H9 (cell line): ENCODE measurements at regions not wholly inside any gene's neighbourhood (a gene's known extent, or its start where the extent isn't known, plus 50 kb on each side); places are given as distances from the start of the nearest gene placed in this dataset.

Experiments used
- DNase-seq: peaks from one replicate; pipeline ENCODE4 v3.0.0-alpha.2; 2017
- H2AFZ ChIP-seq: one replicate; pipeline ENCODE4 v1.6.1; 2013; ENCODE audit warnings: mild to moderate bottlenecking, low read length, control low read depth, moderate library complexity
- H2AK5ac ChIP-seq: 2 replicates; pipeline ENCODE4 v1.6.1; 2013; ENCODE audit warnings: low read length, control low read depth, mixed read lengths; ENCODE audit not compliant: insufficient read length
- H2BK120ac ChIP-seq: one replicate; pipeline ENCODE4 v1.6.1; 2013; ENCODE audit warnings: low read depth, mild to moderate bottlenecking, low read length, control low read depth, inconsistent platforms; ENCODE audit not compliant: poor library complexity, severe bottlenecking
- H2BK12ac ChIP-seq: 2 replicates; pipeline ENCODE4 v1.6.1; 2013; ENCODE audit warnings: low read length, control low read depth, mixed read lengths, low read depth; ENCODE audit not compliant: insufficient read length
- H2BK15ac ChIP-seq: 2 replicates; pipeline ENCODE4 v1.6.1; 2013; ENCODE audit warnings: low read depth, low read length, control low read depth
- H2BK20ac ChIP-seq: one replicate; pipeline ENCODE4 v1.6.1; 2013; ENCODE audit warnings: low read depth, mild to moderate bottlenecking, low read length, control low read depth, inconsistent platforms; ENCODE audit not compliant: poor library complexity, severe bottlenecking
- H2BK5ac ChIP-seq: 2 replicates; pipeline ENCODE4 v1.6.1; 2013; ENCODE audit warnings: low read length, control low read depth, mixed read lengths; ENCODE audit not compliant: insufficient read length
- H3K14ac ChIP-seq: 2 replicates; pipeline ENCODE4 v1.6.1; 2013; ENCODE audit warnings: low read length, control low read depth; ENCODE audit not compliant: insufficient read depth
- H3K18ac ChIP-seq: 2 replicates; pipeline ENCODE4 v1.6.1; 2013; ENCODE audit warnings: low read depth, mild to moderate bottlenecking, mixed read lengths, low read length, control low read depth; ENCODE audit not compliant: insufficient read length
- H3K23ac ChIP-seq: 2 replicates; pipeline ENCODE4 v1.6.1; 2013; ENCODE audit warnings: low read length, control low read depth, mixed read lengths, low read depth; ENCODE audit not compliant: insufficient read length
- H3K23me2 ChIP-seq: 2 replicates; pipeline ENCODE4 v1.6.1; 2013; ENCODE audit warnings: low read depth, mild to moderate bottlenecking, mixed read lengths, low read length, control low read depth; ENCODE audit not compliant: insufficient read length, poor library complexity, severe bottlenecking
- H3K27ac ChIP-seq: 2 replicates; pipeline ENCODE4 v1.5.1; 2013; ENCODE audit warnings: low read length, control low read depth, mixed read lengths, low read depth; ENCODE audit not compliant: insufficient read length
- H3K27me3 ChIP-seq: 2 replicates; pipeline ENCODE4 v1.6.1; 2013; ENCODE audit warnings: low read length, control low read depth, inconsistent platforms; ENCODE audit not compliant: insufficient read depth
- H3K4ac ChIP-seq: 2 replicates; pipeline ENCODE4 v1.6.1; 2013; ENCODE audit warnings: low read depth, mild to moderate bottlenecking, control low read depth, inconsistent platforms, low read length, moderate library complexity
- H3K4me1 ChIP-seq: 2 replicates; pipeline ENCODE4 v1.6.1; 2013; ENCODE audit warnings: low read length, control low read depth, inconsistent platforms; ENCODE audit not compliant: insufficient read depth
- H3K4me2 ChIP-seq: 2 replicates; pipeline ENCODE4 v1.6.1; 2013; ENCODE audit warnings: low read length, control low read depth, mixed read lengths; ENCODE audit not compliant: insufficient read length, insufficient read depth
- H3K56ac ChIP-seq: 2 replicates; pipeline ENCODE4 v1.6.1; 2013; ENCODE audit warnings: low read depth, mild to moderate bottlenecking, mixed read lengths, low read length, control low read depth; ENCODE audit not compliant: insufficient read length
- H3K79me1 ChIP-seq: 2 replicates; pipeline ENCODE4 v1.6.1; 2013; ENCODE audit warnings: low read depth, mild to moderate bottlenecking, moderate library complexity, low read length, control low read depth, inconsistent platforms; ENCODE audit not compliant: insufficient read depth, poor library complexity, severe bottlenecking
- H3K79me2 ChIP-seq: 2 replicates; pipeline ENCODE4 v1.6.1; 2013; ENCODE audit warnings: low read length, control low read depth, inconsistent platforms; ENCODE audit not compliant: insufficient read depth
- H3K9ac ChIP-seq: 2 replicates; pipeline ENCODE4 v1.6.1; 2013; ENCODE audit warnings: low read length, control low read depth, mixed read lengths; ENCODE audit not compliant: insufficient read length; ENCODE audit errors: extremely low read depth
- H3K9me3 ChIP-seq: one replicate; pipeline ENCODE4 v1.6.1; 2013; ENCODE audit warnings: low read depth, low read length, inconsistent platforms; ENCODE audit not compliant: control insufficient read depth
- H3T11ph ChIP-seq: one replicate; pipeline ENCODE4 v1.6.1; 2013; ENCODE audit warnings: mild to moderate bottlenecking, low read length, control low read depth, inconsistent platforms
- H4K20me1 ChIP-seq: one replicate; pipeline ENCODE4 v1.6.1; 2013; ENCODE audit not compliant: control insufficient read depth, insufficient read length, insufficient read depth
- H4K5ac ChIP-seq: 2 replicates; pipeline ENCODE4 v1.6.1; 2013; ENCODE audit warnings: low read depth, mild to moderate bottlenecking, mixed read lengths, low read length, control low read depth; ENCODE audit not compliant: insufficient read length
- H4K8ac ChIP-seq: replicated peaks from 2 replicates; pipeline ENCODE4 v1.6.1; 2013; ENCODE audit warnings: low read length, control low read depth, mixed read lengths, low read depth; ENCODE audit not compliant: insufficient read length
- H4K91ac ChIP-seq: 2 replicates; pipeline ENCODE4 v1.6.1; 2013; ENCODE audit warnings: low read depth, mild to moderate bottlenecking, moderate library complexity, mixed read lengths, low read length, control low read depth; ENCODE audit not compliant: insufficient read length
- H3K27ac Mint-ChIP-seq, 3 experiments: 2 replicates in 2 of 3; 3 replicates in 1 of 3; pipeline ENCODE4 v1.8.0; 2020 to 2021; ENCODE audit warnings: mixed read lengths in 3 of 3, mild to moderate bottlenecking in 1 of 3, moderate library complexity in 1 of 3
- H3K27me3 Mint-ChIP-seq: 2 replicates; pipeline ENCODE4 v1.8.0; 2021; ENCODE audit warnings: low read depth, mild to moderate bottlenecking, moderate library complexity, mixed read lengths
- H3K36me3 Mint-ChIP-seq, 3 experiments: 2 replicates in 2 of 3; 3 replicates in 1 of 3; pipeline ENCODE4 v1.8.0; 2020 to 2021; ENCODE audit warnings: low read depth in 3 of 3, mixed read lengths in 3 of 3; ENCODE audit not compliant: insufficient read depth in 1 of 3
- H3K4me1 Mint-ChIP-seq, 2 experiments: 2 replicates each; pipeline ENCODE4 v1.8.0; 2020; ENCODE audit warnings: mixed read lengths in 2 of 2
- H3K4me3 Mint-ChIP-seq, 2 experiments: 2 replicates in 1 of 2; 3 replicates in 1 of 2; pipeline ENCODE4 v1.8.0; 2020 to 2021; ENCODE audit warnings: mild to moderate bottlenecking in 2 of 2, mixed read lengths in 2 of 2, moderate library complexity in 1 of 2
- H3K9me3 Mint-ChIP-seq, 2 experiments: 2 replicates in 1 of 2; 3 replicates in 1 of 2; pipeline ENCODE4 v1.8.0; 2020; ENCODE audit warnings: mild to moderate bottlenecking in 2 of 2, mixed read lengths in 2 of 2, moderate library complexity in 1 of 2
- WGBS: extraction: QIAGEN DNeasy Blood & Tissue Kit; methylation state at CpG from one replicate; pipeline ENCODE4 v1.1.7; 2013; ENCODE audit warnings: missing lambda C conversion rate, low lambda C conversion rate, mixed read lengths; ENCODE audit not compliant: insufficient read length; ENCODE audit errors: extremely low coverage; 5-methylcytosine and 5-hydroxymethylcytosine counted together
- TF ChIP-seq, protein P1 (sequence below): fragments of 200-600 bp; sonication (generic); conservative IDR thresholded peaks from 3 replicates; pipeline ENCODE4 v1.8.0; 2021; ENCODE audit warnings: antibody characterized with exemption, mild to moderate bottlenecking

DNA sequence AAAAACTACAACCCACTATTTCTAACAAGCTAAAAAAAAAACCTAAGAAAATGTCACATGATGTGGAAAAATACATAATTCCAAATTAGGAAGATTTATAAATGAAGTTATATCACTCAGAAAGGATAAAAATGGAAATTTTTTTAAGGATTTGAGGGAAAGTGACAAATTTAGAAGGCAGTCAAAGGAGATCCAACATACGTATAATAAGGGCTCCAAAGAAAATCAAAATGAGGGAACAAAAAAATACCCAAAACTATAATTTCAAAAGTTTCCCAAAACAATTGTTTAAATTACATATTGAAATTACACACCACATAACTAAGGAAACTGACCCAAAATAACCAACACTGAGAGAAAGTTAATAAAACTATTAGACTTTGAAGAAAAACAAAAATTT, 381.1 kb upstream of the KAZN start:
- no peak overlapping the region for H2BK15ac ChIP-seq
- H3K9me3 Mint-ChIP-seq: peaks cover 18 to 22% of the 10 kb centered on the region in 2 experiments
- WGBS: no CpG with 5 or more reads among the region's 1 CpG

More for the DNA sequence above, 381.1 kb upstream of the KAZN start:
- no peaks in the 10 kb centered on the region for H3K9me3 ChIP-seq
- no peak overlapping the region for H4K91ac ChIP-seq
- H3K23ac ChIP-seq: no peak overlapping the region
- H3K36me3 Mint-ChIP-seq: peaks cover 4 to 14% (median 9%) of the 10 kb centered on the region in 3 experiments; a peak in 6 of 7 replicates
- H4K5ac ChIP-seq: no peak overlapping the region
- H2BK5ac ChIP-seq: no peak overlapping the region
- no peaks in the 10 kb centered on the region for H4K20me1 ChIP-seq
- H3K18ac ChIP-seq: no peak overlapping the region
- H3K9ac ChIP-seq: no peak overlapping the region
- H3K79me1 ChIP-seq: no peaks in the 10 kb centered on the region
- H3K23me2 ChIP-seq: no peaks in the 10 kb centered on the region
- H3K56ac ChIP-seq: no peak overlapping the region
- H2BK12ac ChIP-seq: no peak overlapping the region
- no peaks in the 10 kb centered on the region for H3K4me1 ChIP-seq
- H2AFZ ChIP-seq: no peak overlapping the region
- no peak overlapping the region for H3T11ph ChIP-seq
- H3K79me2 ChIP-seq: peaks cover 1% of the 10 kb centered on the region; the same call in 1 of the 2 replicates
- no peak overlapping the region for H2AK5ac ChIP-seq
- peaks cover 3 to 7% of the 10 kb centered on the region in 2 experiments for H3K4me1 Mint-ChIP-seq
- no peak overlapping the region for H3K27ac Mint-ChIP-seq
- H3K4me3 Mint-ChIP-seq: no peak overlapping the region
- no peak overlapping the region for H2BK120ac ChIP-seq
- no peak overlapping the region for H4K8ac ChIP-seq
- no peak overlapping the region for H3K27ac ChIP-seq
- H2BK20ac ChIP-seq: no peak overlapping the region
- TF ChIP-seq, protein P1, sequence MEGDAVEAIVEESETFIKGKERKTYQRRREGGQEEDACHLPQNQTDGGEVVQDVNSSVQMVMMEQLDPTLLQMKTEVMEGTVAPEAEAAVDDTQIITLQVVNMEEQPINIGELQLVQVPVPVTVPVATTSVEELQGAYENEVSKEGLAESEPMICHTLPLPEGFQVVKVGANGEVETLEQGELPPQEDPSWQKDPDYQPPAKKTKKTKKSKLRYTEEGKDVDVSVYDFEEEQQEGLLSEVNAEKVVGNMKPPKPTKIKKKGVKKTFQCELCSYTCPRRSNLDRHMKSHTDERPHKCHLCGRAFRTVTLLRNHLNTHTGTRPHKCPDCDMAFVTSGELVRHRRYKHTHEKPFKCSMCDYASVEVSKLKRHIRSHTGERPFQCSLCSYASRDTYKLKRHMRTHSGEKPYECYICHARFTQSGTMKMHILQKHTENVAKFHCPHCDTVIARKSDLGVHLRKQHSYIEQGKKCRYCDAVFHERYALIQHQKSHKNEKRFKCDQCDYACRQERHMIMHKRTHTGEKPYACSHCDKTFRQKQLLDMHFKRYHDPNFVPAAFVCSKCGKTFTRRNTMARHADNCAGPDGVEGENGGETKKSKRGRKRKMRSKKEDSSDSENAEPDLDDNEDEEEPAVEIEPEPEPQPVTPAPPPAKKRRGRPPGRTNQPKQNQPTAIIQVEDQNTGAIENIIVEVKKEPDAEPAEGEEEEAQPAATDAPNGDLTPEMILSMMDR: no peak
- DNase-seq: no peak
- no peak overlapping the region for H3K4ac ChIP-seq
- no peaks in the 10 kb centered on the region; the same call in 1 of the 2 replicates for H3K27me3 Mint-ChIP-seq
- no peak overlapping the region for H3K4me2 ChIP-seq
- no peak overlapping the region for H3K14ac ChIP-seq
- H3K27me3 ChIP-seq: no peaks in the 10 kb centered on the region
